ENCODE measurements at regions not wholly inside any gene's neighbourhood (a gene's known extent, or its start where the extent isn't known, plus 50 kb on each side); places are given as distances from the start of the nearest gene placed in this dataset.

- H3K36me3 ChIP-seq (ENCODE audit: control insufficient read depth, low read depth, low read length) = no peaks in the 10 kb centered on the region
- H3K27ac ChIP-seq (ENCODE audit: low read length) = no peak overlapping the region
- H3K27me3 ChIP-seq (ENCODE audit: control insufficient read depth, insufficient read depth, low read length) = peaks cover 41% of the 10 kb centered on the region
Measured at GRCh38 chr2:105180491-105180972, 61.0 kb upstream of the GPR45 start.

GRCh38 chr2:105181282-105181681 lies 60.3 kb upstream of the GPR45 start:
- Histone ChIP-seq H3K27ac (ENCODE audit: low read length) (no peak overlapping the region), H3K9me3 (ENCODE audit: control insufficient read depth, low read depth, low read length) (no peaks in the 10 kb centered on the region), H3K36me3 (ENCODE audit: control insufficient read depth, low read depth, low read length) (no peaks in the 10 kb centered on the region), H3K27me3 (ENCODE audit: control insufficient read depth, insufficient read depth, low read length) (peaks cover 34% of the 10 kb centered on the region), H3K9ac (ENCODE audit: low read length) (no peak overlapping the region), H3K4me3 (ENCODE audit: low read length) (no peak overlapping the region), H3K4me1 (ENCODE audit: control insufficient read depth, low read depth, low read length) (peaks cover 26% of the 10 kb centered on the region)

More at GRCh38 chr2:105180491-105180972, 61.0 kb upstream of the GPR45 start:
- H3K4me1 ChIP-seq (ENCODE audit: control insufficient read depth, low read depth, low read length) = peaks cover 26% of the 10 kb centered on the region
- H3K4me3 ChIP-seq (ENCODE audit: low read length) = no peak overlapping the region
- no peak overlapping the region for H3K9ac ChIP-seq (ENCODE audit: low read length)
- H3K9me3 ChIP-seq (ENCODE audit: control insufficient read depth, low read depth, low read length) = no peaks in the 10 kb centered on the region

- Histone ChIP-seq H3K4me1 (ENCODE audit: control insufficient read depth, low read depth, low read length) (peaks cover 14% of the 10 kb centered on the region), H3K27ac (ENCODE audit: low read length) (no peak overlapping the region), H3K4me3 (ENCODE audit: low read length) (no peak overlapping the region), H3K36me3 (ENCODE audit: control insufficient read depth, low read depth, low read length) (no peaks in the 10 kb centered on the region), H3K9me3 (ENCODE audit: control insufficient read depth, low read depth, low read length) (no peaks in the 10 kb centered on the region), H3K27me3 (ENCODE audit: control insufficient read depth, insufficient read depth, low read length) (peaks cover 9% of the 10 kb centered on the region), H3K9ac (ENCODE audit: low read length) (no peak overlapping the region)
Measured at GRCh38 chr2:105183555-105184323, 57.8 kb upstream of the GPR45 start.

- Histone ChIP-seq H3K9ac (ENCODE audit: low read length) (no peak overlapping the region), H3K9me3 (ENCODE audit: control insufficient read depth, low read depth, low read length) (no peaks in the 10 kb centered on the region), H3K4me1 (ENCODE audit: control insufficient read depth, low read depth, low read length) (peaks cover 14% of the 10 kb centered on the region), H3K27me3 (ENCODE audit: control insufficient read depth, insufficient read depth, low read length) (peaks cover 2% of the 10 kb centered on the region), H3K27ac (ENCODE audit: low read length) (no peak overlapping the region), H3K36me3 (ENCODE audit: control insufficient read depth, low read depth, low read length) (no peaks in the 10 kb centered on the region), H3K4me3 (ENCODE audit: low read length) (no peak overlapping the region)
Measured at GRCh38 chr2:105184420-105184819, 57.1 kb upstream of the GPR45 start.

GRCh38 chr2:105186967-105187498 lies 54.5 kb upstream of the GPR45 start:
- no peak overlapping the region for H3K4me3 ChIP-seq (ENCODE audit: low read length)
- H3K36me3 ChIP-seq (ENCODE audit: control insufficient read depth, low read depth, low read length) = no peaks in the 10 kb centered on the region
- no peak overlapping the region for H3K27ac ChIP-seq (ENCODE audit: low read length)
- no peak overlapping the region for H3K9ac ChIP-seq (ENCODE audit: low read length)
- H3K9me3 ChIP-seq (ENCODE audit: control insufficient read depth, low read depth, low read length) = no peaks in the 10 kb centered on the region
- no peaks in the 10 kb centered on the region for H3K27me3 ChIP-seq (ENCODE audit: control insufficient read depth, insufficient read depth, low read length)
- no peaks in the 10 kb centered on the region for H3K4me1 ChIP-seq (ENCODE audit: control insufficient read depth, low read depth, low read length)

- Histone ChIP-seq H3K4me3 (ENCODE audit: low read length) (no peak overlapping the region), H3K36me3 (ENCODE audit: control insufficient read depth, low read depth, low read length) (no peaks in the 10 kb centered on the region), H3K9ac (ENCODE audit: low read length) (no peak overlapping the region), H3K4me1 (ENCODE audit: control insufficient read depth, low read depth, low read length) (no peaks in the 10 kb centered on the region), H3K27ac (ENCODE audit: low read length) (no peak overlapping the region), H3K27me3 (ENCODE audit: control insufficient read depth, insufficient read depth, low read length) (no peaks in the 10 kb centered on the region), H3K9me3 (ENCODE audit: control insufficient read depth, low read depth, low read length) (no peaks in the 10 kb centered on the region)
Measured at GRCh38 chr2:105187531-105187930, 54.0 kb upstream of the GPR45 start.

GRCh38 chr2:105188343-105188742 lies 53.2 kb upstream of the GPR45 start:
- no peaks in the 10 kb centered on the region for H3K27me3 ChIP-seq (ENCODE audit: control insufficient read depth, insufficient read depth, low read length)
- H3K9me3 ChIP-seq (ENCODE audit: control insufficient read depth, low read depth, low read length) = no peaks in the 10 kb centered on the region
- H3K4me1 ChIP-seq (ENCODE audit: control insufficient read depth, low read depth, low read length) = no peaks in the 10 kb centered on the region
- no peaks in the 10 kb centered on the region for H3K36me3 ChIP-seq (ENCODE audit: control insufficient read depth, low read depth, low read length)
- H3K9ac ChIP-seq (ENCODE audit: low read length) = no peak overlapping the region
- H3K4me3 ChIP-seq (ENCODE audit: low read length) = no peak overlapping the region
- H3K27ac ChIP-seq (ENCODE audit: low read length) = no peak overlapping the region

Data from iPS-18a (cell line).